Fibroblast of skin of back (primary cell): ENCODE measurements at regions not wholly inside any gene's neighbourhood (a gene's known extent, or its start where the extent isn't known, plus 50 kb on each side); places are given as distances from the start of the nearest gene placed in this dataset.
A peak's percentile ranks its signal among the peaks of the same experiment; 100 is the strongest.

Experiments
- DNase-seq: peaks from one replicate; pipeline ENCODE4 v3.0.0-alpha.2; 2013

DNA sequence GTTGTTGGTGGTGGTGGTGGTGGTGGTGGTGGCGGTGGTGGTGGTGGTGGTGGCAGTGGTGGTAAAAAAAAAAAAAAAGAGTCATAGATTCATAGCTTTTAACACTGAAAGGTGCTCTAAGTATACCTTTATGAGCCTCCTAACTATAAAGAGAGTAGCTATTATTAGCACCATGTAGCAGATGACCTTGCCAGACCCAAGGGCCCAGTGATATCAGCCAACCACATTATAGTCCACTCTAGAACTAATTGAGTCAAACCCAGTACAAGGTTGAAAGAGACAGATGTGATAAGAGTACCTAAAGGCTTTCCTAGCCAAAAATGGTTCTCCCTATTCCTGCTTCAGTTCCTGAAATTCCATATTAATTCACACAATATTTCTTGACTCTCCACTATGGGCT is 245.3 kb downstream of the HACE1 start:
- DNase-seq: no peak

DNA sequence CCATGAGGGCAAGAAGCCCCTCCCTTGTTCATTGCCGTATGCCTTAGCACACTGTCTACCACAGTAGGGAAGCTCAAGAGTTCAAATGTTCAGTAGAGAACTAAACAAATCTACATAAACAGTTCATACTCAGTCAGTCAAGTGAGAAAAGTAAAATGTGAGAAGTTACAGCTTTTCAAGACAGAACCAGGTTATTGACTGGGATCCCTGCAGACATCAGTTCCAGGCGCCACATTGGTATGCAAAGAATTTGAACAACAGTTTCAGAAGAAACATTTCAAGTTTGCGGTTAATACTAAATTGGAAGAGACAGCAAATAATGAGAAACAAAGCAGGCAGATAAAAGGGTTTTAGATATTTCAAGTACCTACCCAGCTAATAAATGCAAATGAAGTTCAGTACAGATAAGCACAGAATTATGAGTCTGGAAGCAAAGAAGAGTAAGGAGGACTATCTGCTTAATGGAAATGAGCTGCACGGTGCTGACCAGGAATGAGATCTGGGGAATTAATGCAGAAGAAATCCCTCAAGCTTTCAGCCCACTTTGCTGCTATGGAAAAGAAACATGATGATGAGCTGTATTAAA is 246.2 kb downstream of the HACE1 start:
- peak; percentile 55 for DNase-seq

DNA sequence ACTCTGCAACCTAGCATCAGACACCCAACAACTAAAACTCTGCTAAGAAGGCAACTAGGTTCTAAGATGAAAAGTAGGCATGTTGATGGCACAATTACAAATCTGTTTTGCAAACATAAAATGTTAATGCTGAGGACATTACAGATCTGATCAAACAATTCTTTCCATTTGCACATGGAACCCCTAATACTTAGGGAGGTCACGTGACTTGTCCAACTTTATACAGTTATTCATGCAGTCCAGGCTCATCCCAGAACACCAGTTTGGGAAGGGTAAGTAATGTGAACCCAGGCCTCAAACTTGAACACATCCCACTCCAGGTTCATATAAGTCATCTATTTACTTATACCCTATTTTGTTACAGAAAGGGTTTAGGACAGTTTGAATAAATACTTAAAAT is 247.2 kb downstream of the HACE1 start:
- DNase-seq: no peak

DNA sequence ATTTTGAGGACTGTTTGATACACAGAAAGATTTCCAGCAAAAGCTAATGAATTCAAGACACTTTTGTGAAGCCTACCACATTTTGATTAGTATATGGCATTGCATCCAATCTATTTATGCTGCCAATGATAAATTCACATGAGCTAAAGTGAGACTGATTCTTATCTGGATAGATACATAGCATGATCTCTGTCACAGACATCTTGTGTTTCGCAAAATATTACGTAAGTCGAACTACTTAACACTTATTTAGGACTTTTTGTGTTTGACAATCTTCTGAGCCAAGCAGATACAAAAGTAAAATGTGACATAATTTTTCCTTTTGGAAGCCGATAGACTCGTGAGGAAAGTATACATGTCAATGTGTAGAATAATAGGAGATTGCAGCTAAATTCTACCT is 251.6 kb downstream of the HACE1 start:
- no peak for DNase-seq

DNA sequence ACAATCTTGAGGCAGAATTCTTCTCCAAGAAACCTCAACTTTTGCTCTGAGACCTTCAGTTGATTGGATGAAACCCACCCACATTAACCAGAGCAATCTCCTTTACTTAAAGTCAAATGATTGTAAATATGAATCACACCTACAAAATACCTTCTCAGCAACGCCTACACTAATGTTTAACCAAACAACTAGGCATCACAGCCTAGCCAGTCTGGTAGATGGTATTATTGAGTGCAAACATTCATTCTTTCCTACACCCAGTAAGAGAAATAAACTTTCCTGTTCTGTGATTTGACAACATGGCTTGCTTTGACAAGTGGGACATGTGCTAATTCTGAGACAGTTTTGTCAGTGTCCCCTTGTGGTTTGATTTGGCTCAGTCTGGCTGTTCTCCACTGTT is 252.2 kb downstream of the HACE1 start:
- DNase-seq: no peak

DNA sequence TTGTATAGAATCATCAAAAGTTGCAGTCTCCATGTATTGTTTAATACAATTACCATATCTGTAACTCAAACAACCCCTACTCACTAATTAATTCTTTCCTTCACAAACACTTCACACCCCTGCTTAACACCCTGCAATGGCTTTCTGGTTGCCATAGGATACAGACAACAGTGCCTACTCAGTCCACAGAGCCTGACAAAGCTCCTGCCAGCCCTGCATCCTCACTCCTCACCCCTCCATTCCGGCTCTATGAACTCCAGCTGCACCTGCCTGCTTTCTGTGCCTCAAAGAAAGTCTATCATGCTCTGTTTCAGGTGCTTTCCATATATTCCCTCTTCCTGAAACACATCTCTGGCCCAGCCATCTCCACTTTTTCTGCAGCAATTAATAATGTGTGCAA is 253.4 kb downstream of the HACE1 start:
- no peak for DNase-seq

DNA sequence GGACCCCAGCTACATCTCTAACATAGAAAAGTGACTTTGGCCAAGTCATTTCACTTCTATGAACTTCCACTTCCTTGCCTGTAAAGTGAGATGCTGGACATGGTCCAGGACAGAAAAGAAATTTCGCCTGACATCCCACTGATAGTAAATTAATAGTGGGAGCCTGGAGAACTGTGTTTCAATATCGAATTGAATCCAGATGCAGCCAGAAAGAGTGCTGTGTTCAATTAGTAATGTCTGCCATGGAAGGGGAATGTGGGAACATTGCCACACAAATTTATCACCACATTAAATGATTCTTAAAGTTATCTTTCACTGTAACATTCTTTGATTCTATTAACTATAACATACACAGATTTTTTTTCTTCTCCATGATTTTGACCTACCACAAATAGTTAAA is 255.0 kb downstream of the HACE1 start:
- DNase-seq: no peak

DNA sequence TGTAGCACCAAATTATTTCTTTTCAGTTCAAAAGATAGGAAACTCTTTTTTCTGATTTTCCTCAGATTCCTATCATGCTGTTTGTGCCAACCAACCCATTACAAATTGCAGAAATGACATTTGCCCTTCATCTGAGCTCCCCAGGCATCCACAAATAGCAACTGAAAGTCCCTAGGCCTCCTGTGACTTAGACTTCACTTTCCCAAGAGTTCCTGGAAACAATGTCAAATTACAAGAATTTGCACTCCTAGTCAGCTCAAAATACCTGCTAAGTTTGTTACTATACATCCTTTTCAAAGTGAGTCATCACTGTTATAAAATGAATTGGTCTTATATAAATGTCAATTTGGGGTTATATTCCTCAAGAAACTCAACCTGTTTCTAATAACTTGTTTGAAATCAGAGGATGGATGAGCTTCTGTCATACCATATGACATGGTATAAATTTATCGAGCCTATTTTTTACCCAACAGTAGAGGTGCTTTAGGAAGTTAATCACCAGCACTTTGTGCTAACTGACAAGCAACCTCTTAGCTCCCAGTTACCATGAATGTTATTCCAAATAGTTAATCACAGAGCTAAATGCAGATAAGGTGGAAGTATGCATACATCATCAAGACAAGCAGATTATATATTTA is 256.5 kb downstream of the HACE1 start:
- DNase-seq: no peak

DNA sequence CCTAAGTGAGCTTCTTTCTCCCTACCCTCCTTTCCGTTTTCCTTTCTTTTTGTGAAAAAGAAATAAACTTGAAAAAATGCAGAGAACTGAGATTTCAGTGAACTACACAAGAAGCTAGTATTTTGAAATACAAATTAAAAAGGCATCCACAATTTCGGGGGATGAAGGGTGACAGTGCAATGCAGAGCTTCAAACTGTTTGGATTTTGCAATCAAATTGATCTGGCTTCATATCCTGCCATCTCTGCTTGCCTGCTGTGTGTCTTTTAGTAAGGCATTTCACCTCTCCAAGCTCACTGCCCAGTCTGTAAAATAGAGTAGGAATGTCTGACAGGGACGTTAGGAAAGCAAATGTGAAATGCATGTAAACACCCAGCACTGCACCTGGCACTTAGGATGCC is 258.0 kb downstream of the HACE1 start:
- no peak for DNase-seq

DNA sequence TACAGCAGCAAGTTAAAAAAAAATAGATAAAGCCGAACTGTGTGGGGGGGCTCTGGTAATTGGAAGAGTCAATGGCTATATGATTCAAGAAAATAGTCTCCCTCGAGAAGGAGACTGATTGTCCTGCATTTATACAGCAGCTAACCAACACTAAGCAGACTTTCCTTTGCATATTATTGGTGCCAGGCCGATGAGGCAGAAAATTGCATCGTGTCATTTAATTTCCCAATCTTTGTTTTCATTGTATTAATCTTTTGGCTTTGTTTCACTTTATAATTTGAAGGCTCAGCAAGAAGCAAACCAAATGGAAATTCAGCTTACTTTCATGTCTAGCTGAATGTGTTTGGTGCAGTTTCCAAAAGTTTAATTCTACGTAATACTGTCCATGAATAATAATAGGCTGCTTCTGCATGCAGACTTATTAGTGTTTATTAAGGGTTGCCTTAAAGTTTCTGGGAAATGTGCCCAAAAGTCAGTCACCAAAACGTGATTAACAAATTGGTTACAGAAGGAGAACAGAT is 258.5 kb downstream of the HACE1 start:
- no peak for DNase-seq

DNA sequence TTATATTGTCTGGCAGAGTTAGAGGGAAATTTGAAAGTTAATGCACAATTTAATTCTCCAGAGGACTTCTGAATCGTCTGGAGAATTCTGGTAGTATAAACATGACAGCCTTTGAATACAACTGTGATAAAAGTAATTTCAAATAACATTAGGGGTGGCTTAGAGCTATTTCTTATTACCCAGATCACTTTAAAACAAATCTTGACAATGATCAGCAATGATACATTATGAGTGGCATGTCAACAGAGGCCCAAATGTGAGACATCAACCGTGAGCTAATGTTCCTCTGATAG is 259.1 kb downstream of the HACE1 start:
- no peak for DNase-seq

DNA sequence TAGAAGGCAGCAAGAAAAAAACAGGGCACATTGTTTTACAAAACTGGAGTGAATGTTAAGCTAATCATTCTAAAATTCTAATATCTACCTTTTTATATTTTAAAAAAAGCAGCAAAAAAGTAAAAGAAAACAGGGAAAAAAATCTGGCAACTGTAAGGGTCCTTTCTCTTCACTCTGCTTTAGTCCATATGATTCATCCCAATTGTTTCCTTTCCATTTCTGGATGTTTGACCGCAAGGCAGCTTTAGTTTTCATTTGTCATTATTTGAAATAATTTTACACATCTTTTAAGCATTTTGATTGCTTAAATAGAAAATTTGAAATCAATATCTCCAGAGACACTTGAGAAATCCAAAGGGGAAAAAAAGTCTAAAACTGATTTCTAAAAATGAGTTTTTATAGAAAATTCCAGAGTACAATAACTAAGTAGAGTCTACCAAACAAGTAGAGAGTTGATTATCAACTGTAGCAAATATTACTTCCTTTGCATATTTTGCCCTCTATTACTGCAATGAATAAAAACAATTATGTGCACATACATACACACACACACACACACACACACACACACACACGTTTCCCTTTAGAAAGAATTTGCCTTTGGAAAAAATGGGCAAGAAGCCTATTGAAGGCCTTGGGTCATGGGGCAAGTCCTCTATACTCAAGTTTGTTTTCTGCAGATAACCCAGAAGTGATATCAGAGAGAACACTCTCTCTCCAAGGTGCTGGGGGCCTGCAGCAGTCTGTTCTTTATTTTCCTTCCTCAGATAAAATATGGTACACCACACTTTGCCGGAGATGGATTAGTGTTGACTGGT is 259.7 kb downstream of the HACE1 start:
- no peak for DNase-seq

DNA sequence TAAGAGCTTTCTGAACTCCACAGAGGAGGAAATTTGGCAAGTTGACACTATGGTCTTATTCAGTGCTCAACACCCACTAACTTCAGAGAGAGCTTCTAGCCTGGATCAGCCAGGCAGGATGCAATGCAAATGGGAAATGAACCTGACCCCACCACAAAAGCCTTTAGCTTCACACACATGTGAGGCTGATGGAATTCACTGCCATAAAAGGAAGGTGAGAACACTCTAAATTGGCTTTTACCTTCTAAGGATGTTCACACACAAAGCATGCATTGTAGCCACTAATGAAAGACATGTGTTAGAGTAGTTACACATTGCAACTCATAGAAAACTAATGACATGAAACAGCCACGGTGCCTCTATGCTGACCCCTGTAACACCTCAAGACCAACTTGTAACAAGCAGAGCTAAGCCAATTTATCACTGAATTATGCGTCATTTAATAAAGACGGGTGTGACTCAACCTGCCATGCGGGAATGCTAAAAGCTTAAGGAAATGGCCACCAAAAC is 262.1 kb downstream of the HACE1 start:
- peak; percentile 63 for DNase-seq

DNA sequence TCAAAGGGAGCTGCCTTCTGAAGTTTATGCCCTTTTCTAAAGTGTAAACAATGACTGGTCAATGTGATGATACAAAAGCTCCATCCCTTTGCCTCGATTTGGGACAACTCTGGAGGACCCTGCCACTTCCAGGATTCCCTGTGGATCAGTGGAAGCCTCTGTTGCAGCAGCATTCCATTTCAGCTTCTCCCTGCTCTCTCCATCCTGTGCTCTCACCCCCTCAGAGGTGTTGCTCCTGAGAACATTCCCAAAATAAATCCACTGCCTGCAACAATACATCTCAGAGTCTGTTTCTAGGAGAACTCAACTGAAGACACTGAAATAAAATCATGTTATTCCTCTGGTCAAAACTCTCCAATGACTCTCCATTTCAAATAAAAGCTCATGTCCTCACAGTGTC is 263.6 kb downstream of the HACE1 start:
- DNase-seq: no peak

DNA sequence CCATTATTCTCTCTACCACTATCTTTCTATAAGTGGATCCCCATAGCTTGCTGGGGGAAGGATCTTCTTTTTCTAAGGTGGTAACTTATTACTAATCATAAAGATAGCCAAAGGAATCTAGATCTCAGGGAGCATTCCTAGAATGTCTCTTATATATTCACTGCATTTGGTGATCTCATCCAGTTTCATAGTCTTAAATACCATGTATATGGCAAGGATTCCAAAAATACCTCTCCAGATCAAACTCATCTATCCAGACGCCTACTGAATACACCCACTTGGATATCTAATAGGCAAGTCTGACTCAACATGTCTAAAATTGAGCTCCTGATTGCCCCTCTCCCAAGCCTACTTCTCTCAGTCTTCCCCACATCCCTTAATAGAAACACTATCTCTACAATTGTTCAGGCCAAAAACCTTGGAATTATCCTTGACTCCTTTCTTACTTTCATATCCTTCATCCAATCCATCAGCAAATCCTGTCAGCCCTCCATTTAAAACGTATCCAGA is 264.4 kb downstream of the HACE1 start:
- DNase-seq: peak; percentile 76

DNA sequence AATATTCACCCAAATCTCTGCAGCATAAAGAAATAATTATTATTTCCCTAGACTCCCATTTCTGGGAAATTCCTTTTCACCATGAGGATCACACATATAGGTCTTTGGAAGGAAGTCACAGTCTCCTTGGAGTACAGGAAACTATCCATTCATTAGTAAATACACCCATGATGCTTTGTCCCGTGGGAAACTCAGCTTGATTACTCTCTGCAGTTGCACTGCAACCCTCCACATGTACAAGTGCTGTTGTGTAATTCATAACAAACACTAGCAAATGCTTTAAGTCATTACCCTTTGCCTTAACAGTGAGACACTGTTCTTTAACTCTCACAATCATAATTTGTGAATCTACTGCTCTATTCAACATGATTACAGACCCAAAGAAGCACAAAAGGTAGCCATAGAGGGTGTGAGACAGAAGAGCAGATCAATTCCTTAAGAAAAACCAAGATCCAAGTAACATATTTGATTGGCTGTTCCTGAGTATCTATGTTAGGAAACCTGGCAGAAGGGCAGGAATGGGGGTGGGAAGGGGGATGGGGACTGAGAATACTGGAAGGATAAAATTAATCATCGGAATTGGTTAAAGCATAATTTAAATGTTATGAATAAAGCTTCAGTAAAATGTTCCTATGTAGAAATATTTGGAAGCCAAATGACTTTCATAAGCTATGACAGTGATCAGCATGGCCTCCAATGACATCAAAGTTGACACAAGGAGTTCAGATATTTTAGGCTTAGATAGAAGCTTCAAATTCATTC is 268.0 kb downstream of the HACE1 start:
- no peak for DNase-seq

DNA sequence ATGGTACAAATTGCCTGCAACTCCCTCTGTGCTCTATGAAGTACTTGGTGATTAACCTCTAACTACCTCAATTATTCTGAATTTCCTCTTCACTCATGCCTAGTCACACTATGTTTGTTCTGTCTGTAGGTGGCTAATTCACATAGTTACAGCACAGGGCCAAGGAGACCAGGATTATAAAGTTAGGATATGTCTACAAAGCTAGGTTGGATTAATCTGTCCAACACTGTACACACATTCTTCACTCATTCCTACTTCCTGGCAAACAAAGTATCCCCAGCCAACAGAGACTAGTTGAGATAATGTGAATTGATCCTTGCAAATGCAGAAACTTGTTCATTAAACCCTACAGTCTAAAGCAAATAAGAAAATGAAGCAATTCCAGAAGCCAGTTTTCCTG is 269.8 kb downstream of the HACE1 start:
- no peak for DNase-seq

DNA sequence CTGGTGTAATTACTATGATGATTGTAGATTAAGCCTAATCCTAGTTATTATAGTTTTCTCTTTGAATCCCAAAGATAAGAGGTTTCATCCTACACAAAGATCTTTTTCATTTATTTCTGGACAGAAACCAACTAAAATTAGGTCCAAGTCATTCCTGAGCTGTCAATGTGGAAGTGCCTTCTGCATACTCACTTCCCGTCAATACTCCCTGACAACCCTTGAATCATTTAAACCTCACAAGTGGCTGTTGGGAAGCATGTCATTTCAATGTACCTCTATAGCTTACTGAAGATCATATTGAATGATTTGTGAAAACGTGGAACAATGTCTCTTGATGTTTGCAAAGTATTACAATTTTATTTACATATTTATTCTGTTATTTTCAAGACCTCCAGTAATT is 274.1 kb downstream of the HACE1 start:
- DNase-seq: no peak

DNA sequence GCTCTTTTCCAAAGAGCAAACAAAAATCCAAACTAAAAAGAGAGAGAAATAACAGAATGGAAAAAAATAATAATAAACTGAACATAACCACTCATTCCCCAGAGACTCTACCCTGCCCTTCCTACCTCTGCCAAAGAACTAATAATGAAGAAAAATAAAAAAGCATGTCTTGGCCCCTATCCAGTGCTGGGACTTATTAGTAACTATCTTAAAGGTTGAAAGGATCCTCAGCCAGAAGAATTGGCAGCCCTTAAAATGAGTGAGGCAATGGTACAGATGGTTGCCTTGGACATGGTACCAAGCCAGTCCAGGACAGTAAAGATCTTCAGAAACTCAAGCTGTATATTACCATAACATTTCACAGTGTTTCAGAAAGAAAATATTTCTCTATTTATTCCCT is 279.3 kb downstream of the HACE1 start:
- no peak for DNase-seq

DNA sequence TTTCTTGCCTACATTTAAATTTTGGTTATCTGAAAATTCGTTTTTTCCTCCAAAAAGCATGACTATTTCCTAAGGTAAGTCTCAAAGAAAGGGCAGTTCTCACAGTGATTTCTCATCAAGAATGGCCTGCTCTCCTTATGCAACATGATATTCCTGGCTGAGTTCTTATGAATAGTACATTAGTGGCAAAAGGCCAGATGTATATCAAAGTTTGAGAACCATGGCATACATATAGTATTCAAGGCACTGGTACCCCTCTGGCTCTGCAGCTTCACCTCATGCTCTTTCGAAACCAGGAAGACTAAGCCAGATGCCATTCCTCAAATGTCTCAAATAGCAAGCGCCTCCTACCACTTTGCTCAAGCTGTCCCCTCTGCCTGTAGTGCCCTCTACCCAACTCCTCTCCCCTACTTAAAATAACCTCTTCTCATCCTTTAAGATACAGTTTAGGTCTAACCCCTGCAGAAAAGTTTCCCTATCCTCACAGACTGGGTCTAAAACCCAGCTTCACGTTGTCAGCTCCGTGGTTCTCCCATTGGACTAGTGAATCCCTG is 280.3 kb downstream of the HACE1 start:
- no peak for DNase-seq

DNA sequence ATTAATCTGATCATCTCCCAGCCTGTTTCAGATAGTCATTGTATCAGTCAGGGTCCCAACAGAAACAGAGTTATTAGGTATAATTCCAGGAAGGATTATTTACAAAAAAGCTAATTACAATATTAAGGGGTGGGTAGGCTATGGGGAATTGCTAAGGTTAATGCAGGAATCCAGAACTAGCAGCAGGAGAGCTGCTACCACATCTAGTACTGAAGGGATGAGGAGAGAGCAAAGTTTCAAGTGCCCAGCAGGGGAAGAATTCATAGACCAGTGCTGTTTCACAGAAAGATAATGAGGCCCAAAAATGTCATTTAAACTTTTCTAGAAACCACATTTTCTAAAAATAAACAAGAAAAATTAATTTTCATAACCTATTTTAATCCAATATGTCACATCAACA is 284.2 kb downstream of the HACE1 start:
- no peak for DNase-seq

DNA sequence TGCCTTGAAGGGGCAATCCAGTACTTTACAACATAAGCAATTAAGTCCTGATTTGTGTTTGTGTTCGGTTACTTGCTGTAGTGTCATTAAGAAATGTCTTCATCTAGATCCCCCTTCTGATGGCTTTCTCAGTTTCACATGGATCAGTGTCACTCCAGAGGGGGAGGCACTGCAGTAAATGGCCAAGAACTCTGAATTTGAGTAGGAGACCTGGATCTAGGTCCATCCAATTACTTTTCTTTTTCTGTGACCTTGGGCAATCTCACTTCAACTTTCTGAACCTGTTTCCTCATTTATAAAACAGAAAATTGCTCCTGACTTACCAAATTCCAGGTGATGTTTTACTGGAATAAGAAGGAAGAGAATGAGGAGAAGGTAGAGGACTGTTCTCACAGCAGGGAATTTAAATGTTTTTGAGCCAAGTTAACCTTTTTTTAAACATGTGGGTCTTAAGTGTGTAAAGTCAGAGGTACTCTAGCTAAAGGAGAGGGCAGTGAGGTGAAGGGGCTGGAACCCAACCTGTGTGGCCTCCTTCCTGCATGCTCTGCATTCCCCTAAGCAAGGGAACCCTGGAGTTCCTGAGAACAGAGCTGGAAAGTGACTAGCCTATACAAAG is 285.5 kb downstream of the HACE1 start:
- no peak for DNase-seq
